ENCODE measurements at regions not wholly inside any gene's neighbourhood (a gene's known extent, or its start where the extent isn't known, plus 50 kb on each side); places are given as distances from the start of the nearest gene placed in this dataset.

GRCh38 chr5:105702323-105702722, 1968.4 kb downstream of the EFNA5 start:
- Histone ChIP-seq H3K36me3 (ENCODE audit: insufficient read depth, low read length, poor library complexity, severe bottlenecking) (no peaks in the 10 kb centered on the region), H3K4me1 (ENCODE audit: insufficient read depth, low read length, poor library complexity, severe bottlenecking) (no peaks in the 10 kb centered on the region), H3K4me3 (ENCODE audit: low read depth, low read length, poor library complexity, severe bottlenecking) (no peak overlapping the region), H3K27ac (ENCODE audit: low read depth, low read length, poor library complexity, severe bottlenecking) (no peak overlapping the region), H3K9me3 (ENCODE audit: low read depth, low read length, poor library complexity, severe bottlenecking) (peaks cover 21% of the 10 kb centered on the region), H3K27me3 (replicated peaks; ENCODE audit: insufficient read depth, low read depth, low read length, poor library complexity) (no peaks in the 10 kb centered on the region)
- no TSS peak for BruUV-seq (replicated peaks)
- TF ChIP-seq CTCF (conservative IDR thresholded peaks at IDR 0.05; ENCODE audit: low read depth, low read length) (no peak), EZH2 (IDR thresholded peaks at IDR 0.05; ENCODE audit: borderline replicate concordance, low read depth, low read length, poor library complexity, severe bottlenecking) (no peak)
- ChIA-PET POLR2A (ENCODE audit: low non-redundant PET) (no interaction called here), CTCF (no interaction called here)
- intact Hi-C loops (cut with micrococcal nuclease; ENCODE audit: unreplicated experiment), result no loop called here
- DNase-seq (ENCODE audit: low spot score), result no peak

DNA sequence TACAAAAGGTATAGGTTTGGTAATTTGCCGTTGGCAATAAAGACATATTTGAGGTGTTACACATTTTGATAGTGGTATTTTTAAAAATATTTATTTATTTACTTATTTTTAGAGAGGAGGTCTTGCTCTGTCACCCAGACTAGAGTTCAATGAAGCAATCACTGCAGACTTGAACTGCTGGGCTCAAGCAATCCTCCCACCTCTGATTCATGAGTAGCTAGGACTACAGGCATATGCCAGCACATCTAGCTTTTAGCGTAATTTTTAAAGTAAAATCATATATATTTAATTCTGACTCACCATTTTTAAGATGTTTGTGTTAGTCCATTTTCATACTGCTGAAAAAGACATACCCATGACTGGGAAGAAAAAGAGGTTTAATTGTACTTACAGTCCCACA, 1974.3 kb downstream of the EFNA5 start:
- Histone ChIP-seq H3K27me3 (replicated peaks; ENCODE audit: insufficient read depth, low read depth, low read length, poor library complexity) (no peaks in the 10 kb centered on the region), H3K4me3 (ENCODE audit: low read depth, low read length, poor library complexity, severe bottlenecking) (no peak overlapping the region), H3K36me3 (ENCODE audit: insufficient read depth, low read length, poor library complexity, severe bottlenecking) (no peaks in the 10 kb centered on the region), H3K27ac (ENCODE audit: low read depth, low read length, poor library complexity, severe bottlenecking) (no peak overlapping the region), H3K4me1 (ENCODE audit: insufficient read depth, low read length, poor library complexity, severe bottlenecking) (no peaks in the 10 kb centered on the region), H3K9me3 (ENCODE audit: low read depth, low read length, poor library complexity, severe bottlenecking) (peaks cover 5% of the 10 kb centered on the region)
- no peak for TF ChIP-seq EZH2 (IDR thresholded peaks at IDR 0.05; ENCODE audit: borderline replicate concordance, low read depth, low read length, poor library complexity, severe bottlenecking)
- no peak for TF ChIP-seq CTCF (conservative IDR thresholded peaks at IDR 0.05; ENCODE audit: low read depth, low read length)
- no peak for DNase-seq (ENCODE audit: low spot score)
- no TSS peak for BruUV-seq (replicated peaks)
- intact Hi-C loops (cut with micrococcal nuclease; ENCODE audit: unreplicated experiment), result no loop called here
- ChIA-PET POLR2A (ENCODE audit: low non-redundant PET) (interaction anchor here (0.6 kb wide), 1 partner anchor 33 kb away, joined by 3 read pairs; no protein-coding TSS in a partner anchor), CTCF (no interaction called here)

DNA sequence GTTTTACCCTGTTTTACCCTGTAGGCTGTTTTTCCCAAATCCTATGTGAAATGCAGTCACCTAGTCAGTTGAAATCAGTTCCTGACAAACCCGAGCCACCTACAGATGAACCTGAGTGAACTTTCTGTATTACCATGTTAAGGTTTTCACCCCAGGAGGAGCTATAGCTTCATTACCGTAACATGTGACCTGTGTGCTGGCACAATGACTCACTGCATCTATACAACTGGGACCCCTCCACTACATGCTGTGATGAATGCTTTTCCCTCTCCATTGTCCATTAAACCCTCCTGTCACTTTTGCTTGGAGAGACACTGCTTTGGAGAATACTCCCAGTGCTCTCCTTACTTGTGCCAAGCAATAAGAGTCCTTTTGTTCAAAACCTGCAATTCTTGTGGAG, 1974.8 kb downstream of the EFNA5 start:
- intact Hi-C loops (cut with micrococcal nuclease; ENCODE audit: unreplicated experiment), result no loop called here
- Histone ChIP-seq H3K9me3 (ENCODE audit: low read depth, low read length, poor library complexity, severe bottlenecking) (peaks cover under 1% of the 10 kb centered on the region), H3K36me3 (ENCODE audit: insufficient read depth, low read length, poor library complexity, severe bottlenecking) (no peaks in the 10 kb centered on the region), H3K4me3 (ENCODE audit: low read depth, low read length, poor library complexity, severe bottlenecking) (no peak overlapping the region), H3K27me3 (replicated peaks; ENCODE audit: insufficient read depth, low read depth, low read length, poor library complexity) (no peaks in the 10 kb centered on the region), H3K4me1 (ENCODE audit: insufficient read depth, low read length, poor library complexity, severe bottlenecking) (no peaks in the 10 kb centered on the region), H3K27ac (ENCODE audit: low read depth, low read length, poor library complexity, severe bottlenecking) (no peak overlapping the region)
- BruUV-seq (replicated peaks), result no TSS peak
- POLR2A ChIA-PET (ENCODE audit: low non-redundant PET), result no interaction called here
- TF ChIP-seq CTCF (conservative IDR thresholded peaks at IDR 0.05; ENCODE audit: low read depth, low read length) (no peak), EZH2 (IDR thresholded peaks at IDR 0.05; ENCODE audit: borderline replicate concordance, low read depth, low read length, poor library complexity, severe bottlenecking) (no peak)
- CTCF ChIA-PET, result no interaction called here
- DNase-seq (ENCODE audit: low spot score), result peak; percentile 11

All from A673 (cell line).